A673 (cell line): ENCODE measurements at regions not wholly inside any gene's neighbourhood (a gene's known extent, or its start where the extent isn't known, plus 50 kb on each side); places are given as distances from the start of the nearest gene placed in this dataset.

Experiments
- EZH2 ChIP-seq: fragments of 200-600 bp; sonication (generic); IDR thresholded peaks from 2 replicates; pipeline ENCODE4 v1.6.1; 2017; ENCODE audit warnings: borderline replicate concordance, low read depth, mild to moderate bottlenecking, mixed read lengths, antibody characterized with exemption, low read length; ENCODE audit not compliant: poor library complexity, severe bottlenecking
- TF ChIP-seq, protein P1 (sequence below): fragments of 300-800, 200-600 bp; sonication (generic); conservative IDR thresholded peaks from 2 replicates; pipeline ENCODE4 v1.5.1; 2017; ENCODE audit warnings: low read depth, mild to moderate bottlenecking, antibody characterized with exemption, low read length, moderate library complexity, mixed read lengths

DNA sequence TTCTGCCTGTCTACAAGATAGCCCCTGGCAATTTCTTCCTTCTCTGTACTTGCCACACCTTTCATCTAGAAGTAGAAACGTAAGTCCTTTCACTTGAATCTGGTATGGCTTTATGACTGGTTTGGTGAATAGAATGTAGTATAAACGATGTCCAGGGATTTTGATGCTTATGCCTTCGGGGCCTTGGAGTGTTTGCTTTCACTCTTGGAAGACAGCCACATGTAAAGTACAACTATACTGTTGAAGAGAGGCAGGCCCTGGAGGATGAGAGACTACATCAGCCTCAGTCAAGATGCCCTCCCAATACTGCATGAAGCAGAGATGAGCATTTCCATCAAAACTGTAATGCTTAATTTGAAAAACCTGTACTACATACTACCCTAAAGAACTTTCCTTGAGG is 553.8 kb upstream of the C9orf72 start:
- TF ChIP-seq, protein P1, sequence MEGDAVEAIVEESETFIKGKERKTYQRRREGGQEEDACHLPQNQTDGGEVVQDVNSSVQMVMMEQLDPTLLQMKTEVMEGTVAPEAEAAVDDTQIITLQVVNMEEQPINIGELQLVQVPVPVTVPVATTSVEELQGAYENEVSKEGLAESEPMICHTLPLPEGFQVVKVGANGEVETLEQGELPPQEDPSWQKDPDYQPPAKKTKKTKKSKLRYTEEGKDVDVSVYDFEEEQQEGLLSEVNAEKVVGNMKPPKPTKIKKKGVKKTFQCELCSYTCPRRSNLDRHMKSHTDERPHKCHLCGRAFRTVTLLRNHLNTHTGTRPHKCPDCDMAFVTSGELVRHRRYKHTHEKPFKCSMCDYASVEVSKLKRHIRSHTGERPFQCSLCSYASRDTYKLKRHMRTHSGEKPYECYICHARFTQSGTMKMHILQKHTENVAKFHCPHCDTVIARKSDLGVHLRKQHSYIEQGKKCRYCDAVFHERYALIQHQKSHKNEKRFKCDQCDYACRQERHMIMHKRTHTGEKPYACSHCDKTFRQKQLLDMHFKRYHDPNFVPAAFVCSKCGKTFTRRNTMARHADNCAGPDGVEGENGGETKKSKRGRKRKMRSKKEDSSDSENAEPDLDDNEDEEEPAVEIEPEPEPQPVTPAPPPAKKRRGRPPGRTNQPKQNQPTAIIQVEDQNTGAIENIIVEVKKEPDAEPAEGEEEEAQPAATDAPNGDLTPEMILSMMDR = no peak
- TF ChIP-seq EZH2 = no peak
